Psoas muscle (tissue), 7 donors: ENCODE measurements at regions not wholly inside any gene's neighbourhood (a gene's known extent, or its start where the extent isn't known, plus 50 kb on each side); places are given as distances from the start of the nearest gene placed in this dataset.

Experiments
- ATAC-seq, 4 donors: fragments of 200-7000 bp; cut with Tn5 transposase; one replicate each; pipeline ENCODE4 v1.9.1; 2020; ENCODE audit warnings: moderate library complexity in 3 of 4, mild to moderate bottlenecking in 2 of 4
- DNase-seq, 2 donors: peaks; one replicate each; pipeline ENCODE4 v3.0.0-alpha.2; 2020
- H3K27ac ChIP-seq: fragments of 200-600 bp; one replicate; pipeline ENCODE4 v1.8.0; 2022
- H3K27me3 ChIP-seq, 3 donors: fragments of 200-600 bp in 1 of 3; one replicate each; pipeline versions ENCODE4 v1.6.1 to v1.8.0; 2013 to 2022; ENCODE audit warnings: low read length in 2 of 3, mild to moderate bottlenecking in 2 of 3, moderate library complexity in 1 of 3; ENCODE audit not compliant: insufficient read depth in 3 of 3
- H3K36me3 ChIP-seq, 2 donors: fragments of 200-600 bp in 1 of 2; one replicate each; pipeline versions ENCODE4 v1.6.1 to v1.8.0; 2013 to 2022; ENCODE audit warnings: low read depth in 1 of 2, mild to moderate bottlenecking in 1 of 2, moderate library complexity in 1 of 2; ENCODE audit not compliant: insufficient read depth in 1 of 2
- H3K4me1 ChIP-seq: fragments of 200-600 bp; one replicate; pipeline ENCODE4 v1.8.0; 2022
- H3K4me3 ChIP-seq: fragments of 200-600 bp; one replicate; pipeline ENCODE4 v1.8.0; 2022; ENCODE audit warnings: mild to moderate bottlenecking
- H3K9me3 ChIP-seq: fragments of 200-600 bp; one replicate; pipeline ENCODE4 v1.8.0; 2022
- CTCF ChIP-seq: fragments of 200-600 bp; IDR thresholded peaks from one replicate; pipeline ENCODE4 v1.8.0; 2022; ENCODE audit warnings: antibody characterized with exemption
- WGBS, 3 donors: extraction: QIAGEN DNeasy Blood & Tissue Kit; methylation state at CpG; one replicate each; pipeline versions ENCODE4 v1.1.6 to v1.1.7; 2013; 5-methylcytosine and 5-hydroxymethylcytosine counted together
- intact Hi-C, 2 donors: fragments of 100-400 bp; cut with DNase I; formaldehyde crosslinking; loops; one replicate each; pipeline versions ENCODE4 v1.11.0 to v1.14.2; 2022
- donor health status: healthy with polysubstance abuse.
- donor health status: DM: no; HTN: no; CAD: no; lungs with moderate emphysema.
- donor health status: Bipolar disorder and iron deficiency.
- donor health status: healthy.
- donor health status: DM: yes; HTN: yes; CAD: no.
- donor health status: DM: no; HTN: no; CAD: no.
- donor health status: DM: yes; HTN: yes; CAD: no.

- WGBS, 3 donors, result 70 to 84% (median 73%) methylated on average over 2 of the region's 2 CpGs
These were observed 270.2 kb upstream of the FOXG1 start for GRCh38 chr14:28496364-28496763.

GRCh38 chr14:28502517-28502916 is 264.1 kb upstream of the FOXG1 start:
- DNase-seq (no peak), ATAC-seq (no peak)
- Histone ChIP-seq H3K4me3 (no peak overlapping the region), H3K27ac (no peak overlapping the region), H3K27me3 (no peaks in the 10 kb centered on the region), H3K9me3 (peaks cover 11% of the 10 kb centered on the region), H3K36me3 (no peaks in the 10 kb centered on the region), H3K4me1 (no peaks in the 10 kb centered on the region)
- TF ChIP-seq CTCF, result no peak
- intact Hi-C loops, result no loop called here
- 80 to 90% (median 86%) methylated on average over 3 of the region's 3 CpGs for WGBS, 3 donors

More at GRCh38 chr14:28496364-28496763, 270.2 kb upstream of the FOXG1 start:
- ATAC-seq (no peak), DNase-seq (no peak)
- no peak for TF ChIP-seq CTCF
- Histone ChIP-seq H3K4me1 (no peaks in the 10 kb centered on the region), H3K36me3 (no peaks in the 10 kb centered on the region), H3K27ac (no peak overlapping the region), H3K4me3 (no peak overlapping the region), H3K9me3 (no peaks in the 10 kb centered on the region), H3K27me3 (no peaks in the 10 kb centered on the region)
- intact Hi-C loops, result no loop called here

- H3K9me3 ChIP-seq, result no peaks in the 10 kb centered on the region
- H3K4me1 ChIP-seq, result no peaks in the 10 kb centered on the region
- H3K36me3 ChIP-seq, result no peaks in the 10 kb centered on the region
- H3K27ac ChIP-seq, result no peak overlapping the region
- no peak for DNase-seq
- H3K27me3 ChIP-seq, result no peaks in the 10 kb centered on the region
- intact Hi-C loops, result no loop called here
- no peak for TF ChIP-seq CTCF
- no peak for ATAC-seq
- WGBS, 3 donors, result 43 to 47% (median 45%) methylated on average over 3 of the region's 3 CpGs
- H3K4me3 ChIP-seq, result no peak overlapping the region
These were observed 251.0 kb upstream of the FOXG1 start for GRCh38 chr14:28515571-28515970.

- intact Hi-C loops, result no loop called here
- Histone ChIP-seq H3K36me3 (no peaks in the 10 kb centered on the region), H3K4me1 (no peaks in the 10 kb centered on the region), H3K27ac (no peak overlapping the region), H3K4me3 (no peak overlapping the region), H3K27me3 (peaks cover 0 to 2% (median 0%) of the 10 kb centered on the region in 3 donors), H3K9me3 (no peaks in the 10 kb centered on the region)
- WGBS, 3 donors, result 83 to 92% (median 89%) methylated on average over 5 of the region's 5 CpGs
- DNase-seq (no peak), ATAC-seq (no peak)
- TF ChIP-seq CTCF, result no peak
These were observed 229.7 kb upstream of the FOXG1 start for GRCh38 chr14:28536889-28537288.

- 61 to 69% (median 65%) methylated on average over 2 of the region's 2 CpGs for WGBS, 3 donors
- Histone ChIP-seq H3K36me3 (no peaks in the 10 kb centered on the region), H3K27ac (no peak overlapping the region), H3K4me1 (no peaks in the 10 kb centered on the region), H3K4me3 (no peak overlapping the region), H3K9me3 (no peaks in the 10 kb centered on the region), H3K27me3 (peaks cover 0 to 2% (median 0%) of the 10 kb centered on the region in 3 donors)
- ATAC-seq, result no peak
- DNase-seq, result no peak
- no peak for TF ChIP-seq CTCF
- intact Hi-C loops, result no loop called here
These were observed 224.5 kb upstream of the FOXG1 start for GRCh38 chr14:28542040-28542439.
